AG04449 (cell line): ENCODE measurements at regions not wholly inside any gene's neighbourhood (a gene's known extent, or its start where the extent isn't known, plus 50 kb on each side); places are given as distances from the start of the nearest gene placed in this dataset.
A peak's percentile ranks its signal among the peaks of the same experiment; 100 is the strongest.

Experiments used
- CTCF ChIA-PET: fragments of 350-600 bp; formaldehyde crosslinking; extraction: SDS; loops from one replicate; lab custom pipeline; 2021; ENCODE audit warnings: antibody characterized with exemption; lab: Yijun Ruan, JAX
- POLR2A ChIA-PET: fragments of 400-600, 350-600 bp; formaldehyde crosslinking; extraction: SDS; loops from one replicate; lab custom pipeline; 2020; ENCODE audit warnings: antibody characterized with exemption, inconsistent platforms; lab: Yijun Ruan, JAX
- DNase-seq: peaks from one replicate; pipeline ENCODE4 v3.0.0-alpha.2; 2010; ENCODE audit warnings: low read depth, low spot score
- H3K4me3 ChIP-seq: 2 replicates; pipeline ENCODE4 v1.5.1; 2011; ENCODE audit warnings: low read depth, mild to moderate bottlenecking, control low read depth, low read length
- CTCF ChIP-seq: IDR thresholded peaks from one replicate; pipeline ENCODE4 v1.5.1; 2011; ENCODE audit warnings: mild to moderate bottlenecking, moderate library complexity, low read length, control low read depth, inconsistent platforms; ENCODE audit not compliant: insufficient read depth; ENCODE audit errors: missing control alignments

GRCh38 chr13:72151241-72151640, 284.2 kb upstream of the DACH1 start:
- POLR2A ChIA-PET: no interaction called here
- CTCF ChIA-PET: no interaction called here
- H3K4me3 ChIP-seq: no peak overlapping the region
- DNase-seq: peak; percentile 65
- no peak for TF ChIP-seq CTCF

GRCh38 chr13:72150502-72150901, 283.5 kb upstream of the DACH1 start:
- ChIA-PET CTCF (no interaction called here), POLR2A (no interaction called here)
- H3K4me3 ChIP-seq: no peak overlapping the region
- TF ChIP-seq CTCF: no peak
- no peak for DNase-seq

- no peak for TF ChIP-seq CTCF
- ChIA-PET CTCF (no interaction called here), POLR2A (no interaction called here)
- H3K4me3 ChIP-seq: no peak overlapping the region
- DNase-seq: no peak
Measured at GRCh38 chr13:72149701-72150100, 282.7 kb upstream of the DACH1 start.

GRCh38 chr13:72146816-72147215, 279.8 kb upstream of the DACH1 start:
- no peak for DNase-seq
- ChIA-PET POLR2A (no interaction called here), CTCF (no interaction called here)
- no peak for TF ChIP-seq CTCF
- H3K4me3 ChIP-seq: no peak overlapping the region

- ChIA-PET POLR2A (no interaction called here), CTCF (no interaction called here)
- TF ChIP-seq CTCF: no peak
- no peak for DNase-seq
- H3K4me3 ChIP-seq: no peak overlapping the region
Measured at GRCh38 chr13:72145383-72145782, 278.4 kb upstream of the DACH1 start.

GRCh38 chr13:72144636-72145035, 277.6 kb upstream of the DACH1 start:
- no peak for DNase-seq
- TF ChIP-seq CTCF: no peak
- no peak overlapping the region for H3K4me3 ChIP-seq
- POLR2A ChIA-PET: no interaction called here
- CTCF ChIA-PET: no interaction called here
